ENCODE measurements at regions not wholly inside any gene's neighbourhood (a gene's known extent, or its start where the extent isn't known, plus 50 kb on each side); places are given as distances from the start of the nearest gene placed in this dataset.

DNA sequence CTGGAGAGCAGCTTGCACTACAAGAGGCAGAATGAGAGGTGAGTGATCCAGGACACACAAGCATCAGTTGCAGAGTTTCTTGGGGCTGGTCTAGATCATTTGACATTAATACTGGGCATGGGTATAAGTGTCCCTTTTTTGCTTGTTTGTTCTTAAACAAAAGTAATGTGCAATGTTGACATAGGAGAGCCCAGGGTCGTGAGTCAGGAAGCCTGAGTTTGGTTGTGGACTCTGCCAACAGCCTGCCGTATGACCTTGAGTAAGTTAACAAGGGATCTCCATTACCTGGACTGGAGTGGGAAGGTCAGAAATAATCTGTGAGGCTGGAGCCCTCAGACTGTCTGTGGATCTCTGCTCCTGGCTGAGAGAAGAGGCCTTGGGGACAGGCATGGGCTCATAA, 170.3 kb downstream of the KCNA5 start:
- H3K4me3 ChIP-seq (ENCODE audit: low read depth in 1 of 5, low read length in 5 of 5), result no peak overlapping the region
- no peak overlapping the region for H3K27ac ChIP-seq (ENCODE audit: low read depth, low read length)
- H3K36me3 ChIP-seq (ENCODE audit: control insufficient read depth in 5 of 5, insufficient read depth in 5 of 5, low read length in 5 of 5), result no peaks in the 10 kb centered on the region
- H3K9ac ChIP-seq (ENCODE audit: low read length in 5 of 5), result no peak overlapping the region
- H3K9me3 ChIP-seq (ENCODE audit: control insufficient read depth in 5 of 5, low read length in 5 of 5), result no peaks in the 10 kb centered on the region
- H3K27me3 ChIP-seq (ENCODE audit: control insufficient read depth in 5 of 5, insufficient read depth in 4 of 5, low read length in 5 of 5), result peaks cover 0 to 4% (median 3%) of the 10 kb centered on the region in 5 donors
- no peaks in the 10 kb centered on the region for H3K4me1 ChIP-seq (ENCODE audit: control insufficient read depth in 5 of 5, insufficient read depth in 5 of 5, low read length in 5 of 5)

DNA sequence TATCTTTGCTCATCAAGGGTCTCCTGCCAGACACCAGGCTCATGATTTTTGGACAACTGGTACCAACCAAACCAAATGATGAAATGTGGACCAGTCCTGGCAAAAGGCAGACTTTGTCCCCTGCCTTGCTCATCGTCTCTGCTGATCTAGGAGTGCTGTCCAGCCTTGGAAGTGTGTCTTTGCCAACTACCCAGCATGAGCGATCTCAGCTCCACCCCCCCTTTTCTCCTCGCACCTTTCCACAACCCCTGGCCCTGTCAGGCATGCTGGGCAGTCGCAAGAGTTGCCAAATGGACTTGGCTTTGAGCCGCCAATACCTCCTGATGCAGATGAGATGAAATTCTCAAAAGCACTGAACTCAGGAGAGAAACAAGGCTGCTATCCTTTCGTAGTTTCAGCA, 174.3 kb downstream of the KCNA5 start:
- Histone ChIP-seq H3K9me3 (ENCODE audit: control insufficient read depth in 5 of 5, low read length in 5 of 5) (no peaks in the 10 kb centered on the region), H3K4me3 (ENCODE audit: low read depth in 1 of 5, low read length in 5 of 5) (no peak overlapping the region), H3K27me3 (ENCODE audit: control insufficient read depth in 5 of 5, insufficient read depth in 4 of 5, low read length in 5 of 5) (peaks cover 0 to 7% (median 0%) of the 10 kb centered on the region in 5 donors), H3K9ac (ENCODE audit: low read length in 5 of 5) (no peak overlapping the region), H3K4me1 (ENCODE audit: control insufficient read depth in 5 of 5, insufficient read depth in 5 of 5, low read length in 5 of 5) (no peaks in the 10 kb centered on the region), H3K36me3 (ENCODE audit: control insufficient read depth in 5 of 5, insufficient read depth in 5 of 5, low read length in 5 of 5) (no peaks in the 10 kb centered on the region), H3K27ac (ENCODE audit: low read depth, low read length) (no peak overlapping the region)

DNA sequence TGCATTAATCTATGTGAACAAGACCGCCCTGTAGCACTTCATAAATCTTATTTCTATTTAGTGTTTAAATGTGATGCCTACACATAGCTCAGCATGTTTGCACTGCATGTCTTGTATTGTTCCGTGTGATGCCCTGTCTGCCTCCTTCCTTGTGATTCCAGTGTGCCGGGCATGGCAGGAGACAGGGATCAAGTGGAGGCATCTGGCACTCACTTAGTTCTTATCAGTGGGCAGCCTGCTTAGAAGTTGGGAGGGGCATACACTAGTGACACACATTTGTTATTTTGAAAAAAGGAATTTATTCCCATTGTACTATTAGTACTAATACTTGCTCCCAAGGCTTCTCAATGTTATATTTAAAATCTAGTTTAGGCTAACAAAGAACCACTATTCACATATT, 176.4 kb downstream of the KCNA5 start:
- Histone ChIP-seq H3K27ac (ENCODE audit: low read depth, low read length) (no peak overlapping the region), H3K4me1 (ENCODE audit: control insufficient read depth in 5 of 5, insufficient read depth in 5 of 5, low read length in 5 of 5) (no peaks in the 10 kb centered on the region), H3K36me3 (ENCODE audit: control insufficient read depth in 5 of 5, insufficient read depth in 5 of 5, low read length in 5 of 5) (no peaks in the 10 kb centered on the region), H3K27me3 (ENCODE audit: control insufficient read depth in 5 of 5, insufficient read depth in 4 of 5, low read length in 5 of 5) (peaks cover 0 to 3% (median 0%) of the 10 kb centered on the region in 5 donors), H3K4me3 (ENCODE audit: low read depth in 1 of 5, low read length in 5 of 5) (no peak overlapping the region), H3K9me3 (ENCODE audit: control insufficient read depth in 5 of 5, low read length in 5 of 5) (no peaks in the 10 kb centered on the region), H3K9ac (ENCODE audit: low read length in 5 of 5) (no peak overlapping the region)

DNA sequence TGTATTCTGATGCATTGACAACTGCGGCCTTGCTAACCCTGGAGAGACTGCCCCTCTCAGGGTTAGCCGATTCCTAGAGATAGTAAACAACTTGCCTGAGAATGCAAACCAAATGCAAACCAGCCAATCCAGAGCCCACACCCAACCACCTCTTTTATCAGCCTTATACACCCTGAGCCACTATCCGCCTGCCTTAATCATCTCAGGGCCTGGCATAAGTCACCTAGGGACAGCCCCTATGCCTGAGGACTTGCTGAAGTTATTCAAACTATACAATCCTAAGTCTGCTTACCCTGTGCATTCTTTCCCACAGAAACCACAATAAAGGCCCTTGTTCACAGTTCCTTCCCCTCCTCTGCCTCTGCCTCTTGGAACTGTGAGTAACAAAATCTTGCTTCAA, 177.2 kb downstream of the KCNA5 start:
- H3K9me3 ChIP-seq (ENCODE audit: control insufficient read depth in 5 of 5, low read length in 5 of 5), result no peaks in the 10 kb centered on the region
- no peak overlapping the region for H3K4me3 ChIP-seq (ENCODE audit: low read depth in 1 of 5, low read length in 5 of 5)
- no peak overlapping the region for H3K9ac ChIP-seq (ENCODE audit: low read length in 5 of 5)
- peaks cover 0 to 3% (median 0%) of the 10 kb centered on the region in 5 donors for H3K27me3 ChIP-seq (ENCODE audit: control insufficient read depth in 5 of 5, insufficient read depth in 4 of 5, low read length in 5 of 5)
- no peaks in the 10 kb centered on the region for H3K36me3 ChIP-seq (ENCODE audit: control insufficient read depth in 5 of 5, insufficient read depth in 5 of 5, low read length in 5 of 5)
- H3K4me1 ChIP-seq (ENCODE audit: control insufficient read depth in 5 of 5, insufficient read depth in 5 of 5, low read length in 5 of 5), result no peaks in the 10 kb centered on the region
- no peak overlapping the region for H3K27ac ChIP-seq (ENCODE audit: low read depth, low read length)

DNA sequence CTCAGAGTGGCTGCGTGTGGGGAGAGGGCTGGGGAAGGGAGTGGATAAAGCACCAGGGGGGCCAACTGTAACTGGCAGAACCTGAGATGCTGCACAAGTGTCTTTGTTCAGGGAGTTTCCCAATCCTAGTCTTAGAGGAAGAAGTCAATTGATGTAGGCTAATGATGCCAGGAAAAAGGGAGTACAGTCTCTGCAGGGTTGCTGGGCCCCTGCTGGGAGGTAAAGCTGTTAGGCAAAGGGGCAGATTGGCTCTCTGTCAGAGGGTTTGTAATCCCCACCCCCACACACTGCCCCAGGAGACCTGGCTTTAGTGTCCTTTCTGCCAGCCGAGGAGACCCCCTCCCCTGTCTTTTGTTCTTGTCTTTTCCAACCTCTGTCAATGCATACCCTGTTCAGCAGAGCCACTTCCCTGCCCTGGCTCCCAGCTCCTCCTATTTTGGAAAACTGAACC, 178.4 kb downstream of the KCNA5 start:
- Histone ChIP-seq H3K9me3 (ENCODE audit: control insufficient read depth in 5 of 5, low read length in 5 of 5) (no peaks in the 10 kb centered on the region), H3K4me1 (ENCODE audit: control insufficient read depth in 5 of 5, insufficient read depth in 5 of 5, low read length in 5 of 5) (peaks cover 0 to under 1% (median 0%) of the 10 kb centered on the region in 5 donors), H3K27ac (ENCODE audit: low read depth, low read length) (no peak overlapping the region), H3K36me3 (ENCODE audit: control insufficient read depth in 5 of 5, insufficient read depth in 5 of 5, low read length in 5 of 5) (no peaks in the 10 kb centered on the region), H3K4me3 (ENCODE audit: low read depth in 1 of 5, low read length in 5 of 5) (no peak overlapping the region), H3K27me3 (ENCODE audit: control insufficient read depth in 5 of 5, insufficient read depth in 4 of 5, low read length in 5 of 5) (peaks cover 0 to 3% (median 0%) of the 10 kb centered on the region in 5 donors), H3K9ac (ENCODE audit: low read length in 5 of 5) (no peak overlapping the region)

DNA sequence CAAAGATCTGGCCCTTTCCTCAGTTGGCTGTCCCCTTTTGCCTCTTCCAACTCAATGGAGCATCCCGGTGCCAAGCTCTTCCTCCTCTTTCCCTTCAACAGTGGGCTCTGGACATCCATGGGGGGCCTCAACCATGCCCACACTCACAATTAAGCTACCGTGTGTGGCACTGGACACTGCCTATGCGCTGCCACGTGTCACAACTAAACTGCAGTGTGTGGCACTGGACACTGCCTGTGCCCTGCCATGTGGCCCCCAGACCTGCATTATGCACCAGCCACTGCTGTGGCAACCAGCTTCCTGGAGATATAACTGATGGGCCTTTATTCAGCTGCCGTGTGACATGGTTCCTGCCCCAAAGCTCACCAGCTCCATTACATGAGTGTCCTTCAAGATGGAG, 179.1 kb downstream of the KCNA5 start:
- no peak overlapping the region for H3K4me3 ChIP-seq (ENCODE audit: low read depth in 1 of 5, low read length in 5 of 5)
- H3K9me3 ChIP-seq (ENCODE audit: control insufficient read depth in 5 of 5, low read length in 5 of 5), result no peaks in the 10 kb centered on the region
- peaks cover 0 to 3% (median 0%) of the 10 kb centered on the region in 5 donors for H3K27me3 ChIP-seq (ENCODE audit: control insufficient read depth in 5 of 5, insufficient read depth in 4 of 5, low read length in 5 of 5)
- no peak overlapping the region for H3K27ac ChIP-seq (ENCODE audit: low read depth, low read length)
- H3K4me1 ChIP-seq (ENCODE audit: control insufficient read depth in 5 of 5, insufficient read depth in 5 of 5, low read length in 5 of 5), result peaks cover 0 to 7% (median 0%) of the 10 kb centered on the region in 5 donors
- no peaks in the 10 kb centered on the region for H3K36me3 ChIP-seq (ENCODE audit: control insufficient read depth in 5 of 5, insufficient read depth in 5 of 5, low read length in 5 of 5)
- H3K9ac ChIP-seq (ENCODE audit: low read length in 5 of 5), result no peak overlapping the region

DNA sequence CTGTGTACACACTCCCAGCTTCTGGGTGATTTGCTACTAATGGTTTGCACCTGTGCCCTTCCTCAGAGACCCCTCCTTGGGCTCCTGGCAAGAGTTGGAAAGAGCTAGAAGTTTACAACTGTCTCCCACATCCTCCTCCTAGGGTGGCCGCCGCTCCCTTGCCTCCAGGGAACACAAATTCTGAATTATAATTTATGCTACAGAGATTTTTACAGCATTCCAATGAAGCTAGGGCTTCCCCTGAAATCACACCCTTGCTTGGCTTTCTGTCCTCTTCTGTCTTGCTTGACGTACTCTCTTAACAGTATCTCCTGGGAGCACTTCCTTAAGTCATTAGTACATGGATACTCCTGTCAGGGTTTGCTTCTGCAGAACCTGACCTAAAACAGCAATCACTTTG, 180.2 kb downstream of the KCNA5 start:
- no peak overlapping the region for H3K4me3 ChIP-seq (ENCODE audit: low read depth in 1 of 5, low read length in 5 of 5)
- no peaks in the 10 kb centered on the region for H3K36me3 ChIP-seq (ENCODE audit: control insufficient read depth in 5 of 5, insufficient read depth in 5 of 5, low read length in 5 of 5)
- no peak overlapping the region for H3K27ac ChIP-seq (ENCODE audit: low read depth, low read length)
- H3K9me3 ChIP-seq (ENCODE audit: control insufficient read depth in 5 of 5, low read length in 5 of 5), result no peaks in the 10 kb centered on the region
- no peak overlapping the region for H3K9ac ChIP-seq (ENCODE audit: low read length in 5 of 5)
- peaks cover 0 to 11% (median 0%) of the 10 kb centered on the region in 5 donors for H3K4me1 ChIP-seq (ENCODE audit: control insufficient read depth in 5 of 5, insufficient read depth in 5 of 5, low read length in 5 of 5)
- peaks cover 0 to 3% (median 0%) of the 10 kb centered on the region in 5 donors for H3K27me3 ChIP-seq (ENCODE audit: control insufficient read depth in 5 of 5, insufficient read depth in 4 of 5, low read length in 5 of 5)

DNA sequence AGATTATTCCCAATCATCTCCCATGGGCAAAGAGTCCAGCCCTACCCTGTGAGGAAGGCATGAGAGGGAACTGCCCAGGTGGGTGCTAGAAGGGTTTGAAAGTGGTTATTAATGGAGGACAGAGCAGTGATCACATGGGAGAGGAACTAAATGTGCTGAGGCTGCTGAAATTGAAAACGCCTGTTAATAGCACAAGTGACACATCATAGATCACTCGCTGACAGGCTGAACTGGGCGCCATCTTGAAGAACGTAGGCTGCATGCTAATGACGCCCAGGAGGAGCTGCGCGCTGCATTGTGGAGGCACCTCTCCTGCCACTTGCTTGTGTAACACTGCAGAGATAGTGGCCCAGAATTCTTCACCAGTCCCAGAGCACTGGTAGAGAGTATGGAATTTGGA, 182.9 kb downstream of the KCNA5 start:
- no peak overlapping the region for H3K4me3 ChIP-seq (ENCODE audit: low read depth in 1 of 5, low read length in 5 of 5)
- no peak overlapping the region for H3K27ac ChIP-seq (ENCODE audit: low read depth, low read length)
- no peaks in the 10 kb centered on the region for H3K36me3 ChIP-seq (ENCODE audit: control insufficient read depth in 5 of 5, insufficient read depth in 5 of 5, low read length in 5 of 5)

GRCh38 chr12:5227708-5228373, 184.2 kb downstream of the KCNA5 start:
- no peak overlapping the region for H3K9ac ChIP-seq (ENCODE audit: low read length in 5 of 5)
- no peaks in the 10 kb centered on the region for H3K36me3 ChIP-seq (ENCODE audit: control insufficient read depth in 5 of 5, insufficient read depth in 5 of 5, low read length in 5 of 5)
- no peaks in the 10 kb centered on the region for H3K9me3 ChIP-seq (ENCODE audit: control insufficient read depth in 5 of 5, low read length in 5 of 5)
- peaks cover 0 to 2% (median 0%) of the 10 kb centered on the region in 5 donors for H3K27me3 ChIP-seq (ENCODE audit: control insufficient read depth in 5 of 5, insufficient read depth in 4 of 5, low read length in 5 of 5)
- H3K27ac ChIP-seq (ENCODE audit: low read depth, low read length), result no peak overlapping the region
- peaks cover 0 to 11% (median 0%) of the 10 kb centered on the region in 5 donors for H3K4me1 ChIP-seq (ENCODE audit: control insufficient read depth in 5 of 5, insufficient read depth in 5 of 5, low read length in 5 of 5)
- H3K4me3 ChIP-seq (ENCODE audit: low read depth in 1 of 5, low read length in 5 of 5), result no peak overlapping the region

More for the DNA sequence above, 182.9 kb downstream of the KCNA5 start:
- Histone ChIP-seq H3K27me3 (ENCODE audit: control insufficient read depth in 5 of 5, insufficient read depth in 4 of 5, low read length in 5 of 5) (peaks cover 0 to 3% (median 0%) of the 10 kb centered on the region in 5 donors), H3K9me3 (ENCODE audit: control insufficient read depth in 5 of 5, low read length in 5 of 5) (no peaks in the 10 kb centered on the region), H3K9ac (ENCODE audit: low read length in 5 of 5) (no peak overlapping the region), H3K4me1 (ENCODE audit: control insufficient read depth in 5 of 5, insufficient read depth in 5 of 5, low read length in 5 of 5) (peaks cover 0 to 11% (median 0%) of the 10 kb centered on the region in 5 donors)

DNA sequence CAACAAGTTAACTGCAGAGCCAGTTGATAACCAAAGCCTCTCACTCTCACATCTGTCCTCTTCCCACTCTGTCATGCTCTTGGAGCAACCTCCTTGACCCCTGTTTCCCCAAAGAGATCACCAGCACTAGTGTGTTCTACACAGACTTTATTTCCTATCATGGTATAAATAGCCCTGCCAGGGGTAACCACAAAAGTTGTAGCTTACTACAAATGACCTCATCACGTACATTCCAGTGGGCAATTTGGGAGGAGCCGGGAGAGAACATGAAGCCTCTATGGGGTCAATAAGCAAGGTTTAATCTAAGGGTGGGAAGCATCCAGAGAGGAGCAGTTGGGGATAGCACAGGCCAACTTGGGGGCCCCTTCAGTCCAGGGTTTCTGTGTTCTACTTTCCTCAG, 186.5 kb downstream of the KCNA5 start:
- H3K4me1 ChIP-seq (ENCODE audit: control insufficient read depth in 5 of 5, insufficient read depth in 5 of 5, low read length in 5 of 5), result peaks cover 0 to 11% (median 0%) of the 10 kb centered on the region in 5 donors
- H3K4me3 ChIP-seq (ENCODE audit: low read depth in 1 of 5, low read length in 5 of 5), result no peak overlapping the region
- H3K27ac ChIP-seq (ENCODE audit: low read depth, low read length), result no peak overlapping the region
- no peaks in the 10 kb centered on the region for H3K9me3 ChIP-seq (ENCODE audit: control insufficient read depth in 5 of 5, low read length in 5 of 5)
- H3K9ac ChIP-seq (ENCODE audit: low read length in 5 of 5), result no peak overlapping the region
- peaks cover 0 to 2% (median 0%) of the 10 kb centered on the region in 5 donors for H3K27me3 ChIP-seq (ENCODE audit: control insufficient read depth in 5 of 5, insufficient read depth in 4 of 5, low read length in 5 of 5)
- no peaks in the 10 kb centered on the region for H3K36me3 ChIP-seq (ENCODE audit: control insufficient read depth in 5 of 5, insufficient read depth in 5 of 5, low read length in 5 of 5)

All from subcutaneous abdominal adipose tissue (tissue), 5 donors.